OCI-LY1 (cell line): ENCODE measurements at regions not wholly inside any gene's neighbourhood (a gene's known extent, or its start where the extent isn't known, plus 50 kb on each side); places are given as distances from the start of the nearest gene placed in this dataset.

ENCODE experiments used
- H2AFZ ChIP-seq: fragments of 200-600 bp; sonication (generic), shearing (Covaris generic); 2 replicates; pipeline ENCODE4 v1.6.0; 2014; ENCODE audit warnings: antibody characterized with exemption, mild to moderate bottlenecking, low read length
- H3F3A ChIP-seq: fragments of 200-600 bp; sonication (generic), shearing (Covaris generic); 2 replicates; pipeline ENCODE4 v1.6.0; 2014; ENCODE audit warnings: mild to moderate bottlenecking, antibody characterized with exemption, low read length, moderate library complexity; ENCODE audit not compliant: insufficient read depth
- H3K27ac ChIP-seq: fragments of 200-600 bp; sonication (generic); 2 replicates; pipeline ENCODE4 v1.5.1; 2014; ENCODE audit warnings: low read length, mixed run types, mild to moderate bottlenecking, low read depth; ENCODE audit not compliant: poor library complexity, severe bottlenecking
- H3K27me3 ChIP-seq: fragments of 200-600 bp; sonication (generic); 2 replicates; pipeline ENCODE4 v1.6.0; 2014; ENCODE audit warnings: antibody characterized with exemption, mild to moderate bottlenecking, low read length, moderate library complexity; ENCODE audit not compliant: insufficient read depth
- H3K36me3 ChIP-seq: fragments of 200-600 bp; sonication (generic); 2 replicates; pipeline ENCODE4 v1.6.1; 2014; ENCODE audit warnings: mild to moderate bottlenecking, antibody characterized with exemption, low read length, moderate library complexity, mixed read lengths; ENCODE audit not compliant: insufficient read depth
- H3K4me1 ChIP-seq: fragments of 200-600 bp; sonication (generic); 2 replicates; pipeline ENCODE4 v1.5.1; 2014; ENCODE audit warnings: mild to moderate bottlenecking, low read length, moderate library complexity; ENCODE audit not compliant: insufficient read depth, severe bottlenecking
- H3K4me2 ChIP-seq: fragments of 200-600 bp; sonication (generic), shearing (Covaris generic); 2 replicates; pipeline ENCODE4 v1.6.1; 2014; ENCODE audit warnings: low read length
- H3K4me3 ChIP-seq: fragments of 200-600 bp; sonication (generic); 2 replicates; pipeline ENCODE4 v1.5.1; 2014; ENCODE audit warnings: low read length, low read depth, mild to moderate bottlenecking, mixed read lengths; ENCODE audit not compliant: poor library complexity, severe bottlenecking
- H3K79me2 ChIP-seq: fragments of 200-600 bp; shearing (Covaris generic); 2 replicates; pipeline ENCODE4 v1.6.1; 2016; ENCODE audit warnings: mixed run types, low read length, mixed read lengths; ENCODE audit not compliant: insufficient read depth
- H3K9ac ChIP-seq: fragments of 200-600 bp; sonication (generic), shearing (Covaris generic); 2 replicates; pipeline ENCODE4 v1.6.1; 2014; ENCODE audit warnings: mild to moderate bottlenecking, low read length, mixed read lengths
- H3K9me2 ChIP-seq: fragments of 200-600 bp; sonication (generic), shearing (Covaris generic); 2 replicates; pipeline ENCODE4 v1.6.1; 2014; ENCODE audit warnings: low read depth, mild to moderate bottlenecking, low read length, mixed read lengths
- H3K9me3 ChIP-seq: fragments of 200-600 bp; shearing (Covaris generic); 2 replicates; pipeline ENCODE4 v1.6.1; 2014; ENCODE audit warnings: low read length, mixed read lengths
- H4K20me1 ChIP-seq: fragments of 200-600 bp; sonication (generic), shearing (Covaris generic); 2 replicates; pipeline ENCODE4 v1.6.0; 2016; ENCODE audit warnings: mild to moderate bottlenecking, low read length; ENCODE audit not compliant: insufficient read depth
- EZH2 ChIP-seq: fragments of 200-600 bp; sonication (generic), shearing (Covaris generic); IDR thresholded peaks from 2 replicates; pipeline ENCODE4 v1.8.0; 2017; ENCODE audit warnings: borderline replicate concordance, mixed run types, mild to moderate bottlenecking, antibody characterized with exemption, low read length, moderate library complexity, mixed read lengths
- TF ChIP-seq, protein P1 (sequence below): fragments of 200-600 bp; sonication (generic), shearing (Covaris generic); IDR thresholded peaks from 2 replicates; pipeline ENCODE4 v1.5.1; 2017; ENCODE audit warnings: mild to moderate bottlenecking, antibody characterized with exemption, low read length, moderate library complexity, mixed read lengths

DNA sequence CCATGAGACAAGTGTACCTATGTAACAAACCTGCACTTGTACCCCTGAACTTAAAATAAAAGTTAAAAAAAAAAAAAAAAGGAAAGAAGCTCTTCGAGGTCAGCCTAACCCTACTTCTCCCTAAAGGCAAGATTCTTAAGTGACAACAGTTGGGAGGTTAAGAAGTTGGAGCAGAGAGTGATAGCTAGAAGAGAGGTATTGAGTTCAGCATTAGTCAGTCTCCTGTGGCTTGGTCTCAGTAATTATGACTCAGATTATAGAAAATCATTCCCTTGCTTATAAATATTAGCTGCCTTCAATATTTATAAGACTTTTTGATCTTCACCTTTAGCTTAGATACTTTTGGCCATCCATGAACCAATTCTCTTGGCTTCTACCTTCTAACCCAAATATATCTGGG, 926.8 kb upstream of the SLC39A10 start:
- Histone ChIP-seq H3K4me2 (no peak overlapping the region), H4K20me1 (no peaks in the 10 kb centered on the region), H3K79me2 (no peaks in the 10 kb centered on the region), H3K27ac (no peak overlapping the region), H3K9me2 (no peaks in the 10 kb centered on the region), H3K9me3 (no peaks in the 10 kb centered on the region), H2AFZ (no peak overlapping the region), H3K36me3 (no peaks in the 10 kb centered on the region), H3K9ac (no peak overlapping the region), H3K27me3 (no peaks in the 10 kb centered on the region), H3F3A (no peaks in the 10 kb centered on the region), H3K4me3 (no peak overlapping the region), H3K4me1 (no peaks in the 10 kb centered on the region)
- TF ChIP-seq, protein P1, sequence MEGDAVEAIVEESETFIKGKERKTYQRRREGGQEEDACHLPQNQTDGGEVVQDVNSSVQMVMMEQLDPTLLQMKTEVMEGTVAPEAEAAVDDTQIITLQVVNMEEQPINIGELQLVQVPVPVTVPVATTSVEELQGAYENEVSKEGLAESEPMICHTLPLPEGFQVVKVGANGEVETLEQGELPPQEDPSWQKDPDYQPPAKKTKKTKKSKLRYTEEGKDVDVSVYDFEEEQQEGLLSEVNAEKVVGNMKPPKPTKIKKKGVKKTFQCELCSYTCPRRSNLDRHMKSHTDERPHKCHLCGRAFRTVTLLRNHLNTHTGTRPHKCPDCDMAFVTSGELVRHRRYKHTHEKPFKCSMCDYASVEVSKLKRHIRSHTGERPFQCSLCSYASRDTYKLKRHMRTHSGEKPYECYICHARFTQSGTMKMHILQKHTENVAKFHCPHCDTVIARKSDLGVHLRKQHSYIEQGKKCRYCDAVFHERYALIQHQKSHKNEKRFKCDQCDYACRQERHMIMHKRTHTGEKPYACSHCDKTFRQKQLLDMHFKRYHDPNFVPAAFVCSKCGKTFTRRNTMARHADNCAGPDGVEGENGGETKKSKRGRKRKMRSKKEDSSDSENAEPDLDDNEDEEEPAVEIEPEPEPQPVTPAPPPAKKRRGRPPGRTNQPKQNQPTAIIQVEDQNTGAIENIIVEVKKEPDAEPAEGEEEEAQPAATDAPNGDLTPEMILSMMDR, result no peak
- no peak for TF ChIP-seq EZH2

DNA sequence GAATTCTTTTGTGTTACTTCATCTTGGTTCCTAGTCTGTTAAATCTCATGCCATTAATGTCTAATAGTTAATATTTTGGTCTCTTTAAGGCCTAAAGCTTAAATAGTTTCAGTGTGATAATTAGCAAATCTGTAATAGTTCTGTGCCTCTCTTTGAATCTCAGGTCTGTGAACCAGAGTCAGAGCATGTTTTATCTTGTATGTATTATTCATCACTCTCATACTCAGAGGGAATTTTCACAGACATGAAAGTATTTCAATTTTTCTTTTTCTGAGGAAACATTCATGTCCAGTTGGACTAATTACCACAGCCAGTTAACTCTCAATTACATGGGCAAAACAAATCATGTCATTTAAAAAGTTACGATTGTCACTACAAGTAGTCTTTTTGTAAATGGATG, 931.9 kb upstream of the SLC39A10 start:
- H3K27me3 ChIP-seq, result no peaks in the 10 kb centered on the region
- H3K4me1 ChIP-seq, result no peaks in the 10 kb centered on the region
- H3K9me2 ChIP-seq, result no peaks in the 10 kb centered on the region
- no peak overlapping the region for H3K4me3 ChIP-seq
- TF ChIP-seq, protein P1, result no peak
- no peak for TF ChIP-seq EZH2
- H3K79me2 ChIP-seq, result no peaks in the 10 kb centered on the region
- no peak overlapping the region for H3K9ac ChIP-seq
- H3F3A ChIP-seq, result no peaks in the 10 kb centered on the region
- no peaks in the 10 kb centered on the region for H4K20me1 ChIP-seq
- H3K4me2 ChIP-seq, result no peak overlapping the region
- no peaks in the 10 kb centered on the region for H3K9me3 ChIP-seq
- no peaks in the 10 kb centered on the region for H3K36me3 ChIP-seq
- no peak overlapping the region for H3K27ac ChIP-seq
- no peak overlapping the region for H2AFZ ChIP-seq

DNA sequence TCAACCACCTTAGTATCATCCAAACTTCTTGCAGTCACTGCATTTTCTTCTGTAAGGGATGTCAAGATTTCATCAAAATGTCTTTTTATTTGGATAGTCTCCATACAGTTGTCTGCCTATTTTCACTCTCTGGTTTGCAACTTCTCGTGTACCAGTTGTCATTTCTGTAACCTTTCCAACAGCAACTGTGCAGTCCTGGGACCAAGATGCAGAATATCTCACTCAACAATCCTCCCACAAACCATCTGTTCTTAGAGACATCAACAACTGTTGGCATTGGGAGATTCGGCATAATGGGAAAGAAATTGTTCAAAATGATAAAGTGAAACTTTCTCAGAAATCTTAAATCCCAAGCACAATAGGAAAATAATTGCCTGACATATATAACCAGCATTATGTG, 933.6 kb upstream of the SLC39A10 start:
- Histone ChIP-seq H3K36me3 (no peaks in the 10 kb centered on the region), H3K9me2 (no peaks in the 10 kb centered on the region), H3K4me1 (no peaks in the 10 kb centered on the region), H3K27me3 (no peaks in the 10 kb centered on the region), H4K20me1 (no peaks in the 10 kb centered on the region), H3K27ac (no peak overlapping the region), H3K4me2 (no peak overlapping the region), H3K9ac (no peak overlapping the region), H3K79me2 (no peaks in the 10 kb centered on the region), H3K9me3 (no peaks in the 10 kb centered on the region), H3F3A (no peaks in the 10 kb centered on the region), H3K4me3 (no peak overlapping the region), H2AFZ (no peak overlapping the region)
- TF ChIP-seq, protein P1, result no peak
- TF ChIP-seq EZH2, result no peak
